HEK293T (cell line): ENCODE measurements at regions not wholly inside any gene's neighbourhood (a gene's known extent, or its start where the extent isn't known, plus 50 kb on each side); places are given as distances from the start of the nearest gene placed in this dataset.

Source experiments
- BHLHE40 ChIP-seq: fragments of 450-650 bp; IDR thresholded peaks from 2 replicates; pipeline ENCODE4 v1.6.1; 2016; ENCODE audit warnings: mild to moderate bottlenecking, moderate library complexity, borderline replicate concordance
- ELF4 ChIP-seq: fragments of 450-650 bp; IDR thresholded peaks from 2 replicates; pipeline ENCODE4 v1.6.1; 2017; ENCODE audit warnings: antibody characterized with exemption
- FOXA1 ChIP-seq: fragments of 450-650 bp; IDR thresholded peaks from 2 replicates; pipeline ENCODE4 v1.6.1; 2016; ENCODE audit warnings: mild to moderate bottlenecking
- HDGF ChIP-seq: fragments of 450-650 bp; IDR thresholded peaks from 2 replicates; pipeline ENCODE4 v1.6.1; 2017; ENCODE audit warnings: antibody characterized with exemption, borderline replicate concordance
- NFRKB ChIP-seq: fragments of 450-650 bp; IDR thresholded peaks from 2 replicates; pipeline ENCODE4 v1.6.1; 2016; ENCODE audit warnings: mild to moderate bottlenecking, moderate library complexity
- SP1 ChIP-seq: fragments of 450-650 bp; IDR thresholded peaks from 2 replicates; pipeline ENCODE4 v1.6.1; 2017
- TARDBP ChIP-seq: fragments of 450-650 bp; IDR thresholded peaks from 2 replicates; pipeline ENCODE4 v1.6.1; 2016

DNA sequence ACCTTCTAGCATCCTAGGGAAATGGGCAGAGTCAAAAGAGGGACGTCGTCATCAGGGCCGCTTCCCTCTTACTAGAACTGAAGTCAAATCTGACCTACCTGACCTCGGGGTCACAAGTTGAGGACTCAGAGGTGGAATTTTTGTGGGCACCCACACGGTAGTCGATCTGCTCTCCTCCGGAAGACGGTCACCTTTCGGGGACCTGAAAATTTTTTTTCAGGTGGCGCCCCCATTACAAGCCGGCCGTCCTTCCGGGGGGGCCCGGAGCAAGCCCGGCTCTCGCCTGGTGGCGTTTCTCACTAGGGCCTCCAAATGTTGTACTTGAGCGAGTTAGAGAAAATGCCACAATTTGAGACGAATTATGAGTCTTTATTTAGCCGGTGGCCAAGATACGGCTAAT, 157.5 kb upstream of the FRG2C start:
- TF ChIP-seq NFRKB (no peak), BHLHE40 (no peak), HDGF (no peak), ELF4 (no peak), FOXA1 (no peak), TARDBP (no peak), SP1 (no peak)
